ENCODE measurements at regions not wholly inside any gene's neighbourhood (a gene's known extent, or its start where the extent isn't known, plus 50 kb on each side); places are given as distances from the start of the nearest gene placed in this dataset.
"Not testable (repeated sequence)": the region's sequence is repeated elsewhere in the genome, so short reads cannot be mapped to it uniquely, and the experiment has no call there.

DNA sequence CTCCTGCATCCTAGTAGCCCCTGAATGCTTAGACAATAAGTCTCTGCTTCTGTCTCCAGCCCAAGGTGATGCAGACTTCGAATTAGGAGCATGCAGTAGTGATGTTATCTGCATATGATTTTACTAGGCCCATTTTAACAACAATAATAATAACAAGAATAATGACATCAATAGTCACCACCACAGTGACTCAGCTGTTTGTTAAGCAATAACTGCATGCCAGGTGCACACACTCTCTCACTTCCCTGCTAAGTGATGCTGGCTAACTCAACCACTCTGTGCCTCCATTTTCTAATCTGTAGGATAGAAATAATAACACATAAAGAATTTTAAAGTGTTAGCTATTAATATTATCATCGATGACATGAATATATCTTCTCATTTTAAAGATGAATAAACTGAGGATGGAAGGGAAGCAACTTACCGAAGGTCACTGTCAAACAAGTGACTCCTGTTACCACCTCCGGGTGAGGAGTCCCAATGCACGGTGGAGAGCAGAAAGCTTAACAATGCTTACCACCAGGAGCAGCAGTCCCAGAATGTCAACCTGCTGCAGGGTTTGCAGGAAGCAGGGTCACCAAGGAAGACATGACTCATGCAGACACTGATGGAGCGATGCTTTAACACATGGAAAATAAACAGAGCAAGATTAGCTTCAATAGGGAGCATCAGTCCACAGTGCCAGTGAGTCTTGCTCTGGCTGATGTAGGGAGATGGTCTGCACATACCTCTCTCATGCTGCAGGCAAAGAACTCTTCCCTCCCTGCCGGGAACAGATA, 290.2 kb downstream of the SPATA17 start:
- DNase-seq: no peak

DNA sequence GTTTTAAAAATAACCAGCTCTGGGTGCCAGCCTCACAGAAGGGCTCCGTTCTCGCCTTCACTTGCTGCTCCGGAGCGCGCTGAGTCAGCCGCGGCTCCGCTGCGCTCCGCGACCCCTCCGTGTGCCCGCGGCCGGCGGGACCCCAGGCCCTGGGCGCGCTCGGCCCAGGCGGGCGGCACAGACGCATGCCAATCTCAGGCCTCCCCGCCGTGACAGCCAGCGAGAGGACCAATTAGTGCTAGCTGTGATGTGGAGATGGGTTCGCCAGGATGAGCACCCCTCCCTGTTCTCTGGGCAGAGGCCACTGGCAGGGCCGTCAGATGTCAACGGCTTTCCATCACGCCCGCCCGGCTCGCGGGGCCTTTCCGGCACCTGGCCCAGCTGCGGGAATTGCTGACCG, 293.8 kb downstream of the SPATA17 start:
- DNase-seq: no peak

DNA sequence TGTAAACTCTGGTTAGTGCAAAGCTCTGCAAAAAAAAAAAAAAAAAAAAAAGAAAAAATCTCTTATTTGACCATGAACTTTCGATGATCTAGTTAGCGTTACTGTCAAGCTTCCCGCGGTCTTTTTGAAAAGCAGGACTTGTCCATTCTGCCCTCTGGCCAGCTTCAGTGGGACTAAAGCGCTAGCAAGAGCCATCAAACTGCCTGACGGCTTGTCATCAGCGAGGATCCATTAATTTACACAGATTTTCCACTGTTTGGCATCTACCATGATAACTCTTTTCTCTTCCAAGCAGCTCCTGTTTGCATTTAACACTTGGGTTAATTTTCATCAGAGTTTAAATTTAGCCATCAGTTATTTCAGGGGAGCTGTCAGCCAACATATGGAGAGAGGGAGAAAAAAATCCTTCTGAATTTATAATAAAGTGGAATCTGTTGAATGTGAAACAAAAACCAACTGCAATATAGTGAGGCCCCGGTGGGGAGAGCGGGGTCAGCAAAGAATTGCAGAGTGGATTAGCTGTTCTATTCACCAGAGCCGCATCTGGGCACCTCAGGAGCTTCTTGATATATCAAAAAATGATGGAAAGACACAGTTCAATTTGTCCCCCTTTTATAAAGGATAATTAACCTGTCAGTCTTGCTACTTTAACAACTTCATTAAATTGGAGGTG, 298.2 kb downstream of the SPATA17 start:
- no peak for DNase-seq

GRCh38 chr1:217943361-217943760, 312.2 kb downstream of the SPATA17 start:
- DNase-seq: no peak

- DNase-seq: no peak
Measured at GRCh38 chr1:217944550-217944949, 313.4 kb downstream of the SPATA17 start.

- DNase-seq: no peak
Measured at GRCh38 chr1:217946511-217946910, 315.4 kb downstream of the SPATA17 start.

DNA sequence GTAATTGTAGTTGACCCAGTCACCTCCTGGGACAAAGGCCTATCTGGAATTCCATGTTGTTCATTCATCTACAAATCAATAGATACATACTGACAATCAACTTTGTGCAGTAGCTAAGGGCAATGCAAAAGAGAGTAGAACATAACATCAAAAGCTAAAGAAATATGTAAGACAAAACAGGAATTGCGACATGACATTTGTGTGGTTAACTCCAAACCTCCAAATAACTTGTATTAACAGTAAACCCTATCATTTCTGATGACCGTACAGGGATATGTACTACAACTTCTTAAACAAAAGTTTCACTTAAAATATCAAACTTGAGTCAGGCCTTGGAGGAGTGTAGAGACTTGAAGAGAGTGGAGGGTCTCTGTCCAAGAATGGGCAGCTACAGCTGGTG, 317.6 kb downstream of the SPATA17 start:
- DNase-seq: no peak

GRCh38 chr1:217953330-217953729, 322.2 kb downstream of the SPATA17 start:
- DNase-seq: no peak

- DNase-seq: no peak
Measured at GRCh38 chr1:217953922-217954321, 322.8 kb downstream of the SPATA17 start.

GRCh38 chr1:217955723-217956122, 324.6 kb downstream of the SPATA17 start:
- DNase-seq: no peak

- no peak for DNase-seq
Measured at GRCh38 chr1:217965156-217965786, 319.8 kb upstream of the RRP15 start.

GRCh38 chr1:217968085-217968484, 317.0 kb upstream of the RRP15 start:
- DNase-seq: no peak

GRCh38 chr1:217969428-217969827, 315.7 kb upstream of the RRP15 start:
- no peak for DNase-seq

DNA sequence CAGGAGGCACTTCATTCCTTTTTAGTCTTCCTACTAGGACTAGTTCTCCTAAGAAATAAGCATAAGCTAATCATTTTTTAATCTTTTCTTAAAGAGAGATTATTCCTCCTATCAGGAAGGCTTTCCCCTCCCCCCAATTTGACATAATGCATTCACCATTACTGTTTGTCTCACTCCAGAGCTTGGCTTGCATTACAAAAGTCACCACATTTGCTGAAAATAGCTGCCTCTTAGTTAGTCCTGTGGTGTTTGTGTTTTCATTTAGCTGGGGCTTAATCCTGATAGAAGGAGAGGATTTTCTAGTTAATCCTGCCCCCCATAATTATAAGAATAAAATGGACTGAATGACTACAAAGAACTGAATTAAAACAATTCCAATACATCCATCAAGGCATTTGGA, 307.1 kb upstream of the RRP15 start:
- no peak for DNase-seq

GRCh38 chr1:217981430-217981829, 303.7 kb upstream of the RRP15 start:
- no peak for DNase-seq

DNA sequence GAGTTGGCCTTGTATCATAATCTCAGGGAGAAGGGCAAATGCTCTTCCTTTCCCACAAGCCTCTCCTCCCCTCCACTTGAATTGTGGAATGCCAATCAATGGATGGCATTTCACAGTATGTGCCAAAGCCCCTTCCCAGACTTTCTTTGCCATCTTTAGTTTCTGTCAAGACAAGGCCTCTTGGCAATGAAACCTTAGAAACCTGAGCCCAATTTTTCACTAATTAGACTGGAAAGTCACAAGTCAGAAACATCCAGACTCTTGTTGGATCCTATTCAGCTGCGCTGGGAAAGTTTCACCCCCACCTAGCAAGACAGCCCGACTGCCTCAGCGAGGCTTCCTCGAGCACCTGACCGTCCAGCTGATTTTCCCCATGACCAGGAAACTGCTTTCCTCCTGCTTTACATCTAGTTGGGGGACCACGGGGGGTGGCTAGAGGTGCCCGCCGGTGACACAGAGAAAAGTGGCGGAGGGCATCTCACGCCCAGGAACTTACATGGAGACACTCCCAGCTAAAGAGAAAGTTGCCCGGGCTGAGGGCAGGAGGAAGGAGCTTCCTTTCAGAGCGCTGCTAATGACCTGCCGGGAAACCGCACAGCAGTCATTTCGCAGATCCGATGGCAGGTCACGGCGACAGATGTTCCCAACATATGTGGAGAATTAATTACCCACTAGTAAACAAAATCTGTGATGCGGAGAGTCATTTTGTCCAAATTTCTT, 302.6 kb upstream of the RRP15 start:
- no peak for DNase-seq

DNA sequence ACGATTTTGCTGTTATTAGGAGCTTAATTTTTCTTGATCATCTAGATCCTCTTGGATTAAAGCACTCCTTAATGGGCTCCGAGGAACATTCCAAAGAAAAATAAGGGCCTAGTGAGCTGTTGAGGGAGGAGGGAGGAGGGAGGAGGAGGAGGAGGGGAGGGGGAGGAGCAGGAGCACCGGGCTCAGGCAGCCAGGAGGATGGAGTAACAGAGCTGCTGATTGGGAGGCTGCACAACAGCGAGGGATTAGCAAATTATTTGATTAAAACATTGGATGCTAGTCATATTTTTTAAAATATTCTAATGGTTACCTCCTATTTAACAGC, 302.1 kb upstream of the RRP15 start:
- no peak for DNase-seq

- no peak for DNase-seq
Measured at GRCh38 chr1:217985641-217986040, 299.5 kb upstream of the RRP15 start.

- DNase-seq: no peak
Measured at GRCh38 chr1:217989510-217989909, 295.6 kb upstream of the RRP15 start.

- no peak for DNase-seq
Measured at GRCh38 chr1:217993439-217993838, 291.7 kb upstream of the RRP15 start.

- DNase-seq: not testable (repeated sequence)
Measured at GRCh38 chr1:218008296-218008695, 276.8 kb upstream of the RRP15 start.

DNA sequence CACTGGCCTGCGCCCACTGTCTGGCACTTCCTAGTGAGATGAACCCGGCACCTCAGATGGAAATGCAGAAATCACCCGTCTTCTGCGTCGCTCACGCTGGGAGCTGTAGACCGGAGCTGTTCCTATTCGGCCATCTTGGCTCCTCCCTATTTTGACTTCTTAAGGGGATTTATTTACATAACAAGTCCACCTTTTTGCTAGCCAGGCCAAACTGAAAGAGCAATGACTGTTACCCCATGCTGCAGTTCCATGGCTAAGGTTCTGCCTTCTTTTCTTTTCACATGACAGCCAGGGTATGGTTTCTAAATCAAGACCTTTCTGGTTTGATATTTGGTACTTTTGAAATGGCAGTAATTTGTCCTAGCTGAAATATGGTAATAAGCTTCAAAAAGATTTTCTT, 270.0 kb upstream of the RRP15 start:
- not testable (repeated sequence) for DNase-seq

GRCh38 chr1:218024211-218024720, 260.8 kb upstream of the RRP15 start:
- DNase-seq: no peak

Measured in NCI-H1930 (cell line).